IMR-90 (cell line): ENCODE measurements at regions not wholly inside any gene's neighbourhood (a gene's known extent, or its start where the extent isn't known, plus 50 kb on each side); places are given as distances from the start of the nearest gene placed in this dataset.

Source experiments
- ATAC-seq: fragments of 200-7000 bp; cut with Tn5 transposase; 2 replicates; pipeline ENCODE4 v1.9.1; 2020; ENCODE audit warnings: low read depth, mild to moderate bottlenecking, moderate library complexity
- BruUV-seq: library from RNA; stranded (reverse); fragments of 400-500 nt; replicated peaks from 2 replicates; lab custom pipeline; 2021; lab: Mats Ljungman, UMichigan
- CTCF ChIA-PET: fragments of 300-600 bp; formaldehyde crosslinking; extraction: SDS; loops from one replicate; lab custom pipeline; 2021; ENCODE audit warnings: antibody characterized with exemption; lab: Yijun Ruan, JAX
- POLR2A ChIA-PET: fragments of 300-600 bp; sonication (Branson Sonifier 250); formaldehyde crosslinking; loops from one replicate; lab custom pipeline; 2022; ENCODE audit warnings: antibody characterized with exemption; ENCODE audit not compliant: unreplicated experiment; lab: Charles Lee
- DNase-seq: peaks from one replicate; pipeline ENCODE4 v3.0.0; 2013
- H2AFZ ChIP-seq: replicated peaks from 2 replicates; pipeline ENCODE3; 2013; ENCODE audit warnings: low read length, mild to moderate bottlenecking; ENCODE audit not compliant: poor library complexity
- H2AK5ac ChIP-seq: 2 replicates; pipeline ENCODE4 v1.6.1; 2013; ENCODE audit warnings: low read depth, low read length, inconsistent platforms
- H2AK9ac ChIP-seq: replicated peaks from 2 replicates; pipeline ENCODE3; 2013; ENCODE audit warnings: mild to moderate bottlenecking, low read depth, low read length, moderate library complexity; ENCODE audit not compliant: poor library complexity
- H2BK120ac ChIP-seq: 2 replicates; pipeline ENCODE4 v1.6.1; 2013; ENCODE audit warnings: low read depth, low read length, inconsistent platforms
- H2BK15ac ChIP-seq: 3 replicates; pipeline ENCODE4 v1.6.1; 2013; ENCODE audit warnings: low read depth, low read length, inconsistent platforms
- H2BK20ac ChIP-seq: 2 replicates; pipeline ENCODE4 v1.6.1; 2013; ENCODE audit warnings: low read depth, mild to moderate bottlenecking, inconsistent platforms, low read length, moderate library complexity
- H2BK5ac ChIP-seq: 2 replicates; pipeline ENCODE4 v1.6.1; 2013; ENCODE audit warnings: mild to moderate bottlenecking, low read depth, low read length, inconsistent platforms; ENCODE audit not compliant: poor library complexity, severe bottlenecking
- H3K14ac ChIP-seq: replicated peaks from 2 replicates; pipeline ENCODE4 v1.6.1; 2013; ENCODE audit warnings: low read depth, low read length, inconsistent platforms
- H3K18ac ChIP-seq: 2 replicates; pipeline ENCODE4 v1.6.1; 2013; ENCODE audit warnings: low read depth, low read length, control low read depth
- H3K23ac ChIP-seq: 2 replicates; pipeline ENCODE4 v1.6.1; 2013; ENCODE audit warnings: low read depth, low read length, inconsistent platforms
- H3K27ac ChIP-seq: 2 replicates; pipeline ENCODE4 v1.5.1; 2013; ENCODE audit warnings: mild to moderate bottlenecking, control low read depth, low read length; ENCODE audit not compliant: insufficient read depth
- H3K27me3 ChIP-seq: 2 replicates; pipeline ENCODE4 v1.6.1; 2013; ENCODE audit warnings: low read length; ENCODE audit not compliant: control insufficient read depth, insufficient read depth
- H3K36me3 ChIP-seq: 2 replicates; pipeline ENCODE4 v1.6.1; 2013; ENCODE audit warnings: low read length, mixed read lengths; ENCODE audit not compliant: control insufficient read depth, insufficient read depth
- H3K4ac ChIP-seq: 2 replicates; pipeline ENCODE4 v1.6.1; 2013; ENCODE audit warnings: low read depth, low read length, inconsistent platforms
- H3K4me1 ChIP-seq: 2 replicates; pipeline ENCODE4 v1.6.1; 2013; ENCODE audit warnings: low read length, mixed read lengths; ENCODE audit not compliant: control insufficient read depth, insufficient read depth
- H3K4me2 ChIP-seq: 2 replicates; pipeline ENCODE4 v1.6.1; 2013; ENCODE audit warnings: low read depth, mild to moderate bottlenecking, control low read depth, low read length, moderate library complexity
- H3K4me3 ChIP-seq: 2 replicates; pipeline ENCODE4 v1.5.1; 2013; ENCODE audit warnings: low read depth, mild to moderate bottlenecking, control low read depth, low read length, moderate library complexity; ENCODE audit not compliant: insufficient read depth
- H3K56ac ChIP-seq: 2 replicates; pipeline ENCODE4 v1.6.1; 2013; ENCODE audit warnings: low read length, inconsistent platforms; ENCODE audit not compliant: insufficient read depth; ENCODE audit errors: extremely low read depth
- H3K79me1 ChIP-seq, 2 experiments: 2 replicates each; pipeline ENCODE4 v1.6.1; 2013; ENCODE audit warnings: low read length in 2 of 2, inconsistent platforms in 1 of 2, low read depth in 1 of 2
- H3K9ac ChIP-seq: 2 replicates; pipeline ENCODE4 v1.6.1; 2013; ENCODE audit warnings: low read depth, low read length, control low read depth
- H3K9me1 ChIP-seq: 2 replicates; pipeline ENCODE4 v1.6.1; 2013; ENCODE audit warnings: low read length, inconsistent platforms; ENCODE audit not compliant: insufficient read depth
- H3K9me3 ChIP-seq: 2 replicates; pipeline ENCODE4 v1.6.1; 2013; ENCODE audit warnings: low read length; ENCODE audit not compliant: control insufficient read depth, insufficient read depth
- H4K20me1 ChIP-seq: 2 replicates; pipeline ENCODE4 v1.6.1; 2013; ENCODE audit warnings: low read length, inconsistent platforms; ENCODE audit not compliant: insufficient read depth
- H4K5ac ChIP-seq: 2 replicates; pipeline ENCODE4 v1.6.1; 2013; ENCODE audit warnings: mild to moderate bottlenecking, low read depth, low read length, control low read depth
- H4K8ac ChIP-seq, 2 experiments: 2 replicates each; pipeline ENCODE4 v1.6.1; 2013; ENCODE audit warnings: low read depth in 2 of 2, low read length in 2 of 2, control low read depth in 1 of 2, inconsistent platforms in 1 of 2
- H4K91ac ChIP-seq: 2 replicates; pipeline ENCODE4 v1.6.1; 2013; ENCODE audit warnings: low read depth, low read length, inconsistent platforms; ENCODE audit not compliant: insufficient read depth
- BHLHE40 ChIP-seq: fragments of 150-350 bp; IDR thresholded peaks from 2 replicates; pipeline ENCODE4 v1.6.1; 2016; ENCODE audit warnings: mild to moderate bottlenecking, low read depth, low read length
- CEBPB ChIP-seq: IDR thresholded peaks from 2 replicates; pipeline ENCODE4 v1.6.1; 2012; ENCODE audit warnings: low read depth, low read length, improper control_type of control experiment
- CHD1 ChIP-seq: IDR thresholded peaks from 2 replicates; pipeline ENCODE4 v1.6.1; 2012; ENCODE audit warnings: low read depth, low read length, improper control_type of control experiment
- FOS ChIP-seq: fragments of 150-350 bp; IDR thresholded peaks from 2 replicates; pipeline ENCODE4 v1.6.1; 2016; ENCODE audit warnings: low read depth, low read length
- MAFK ChIP-seq: IDR thresholded peaks from 2 replicates; pipeline ENCODE4 v1.6.1; 2012; ENCODE audit warnings: low read depth, low read length, improper control_type of control experiment
- MAZ ChIP-seq: IDR thresholded peaks from 2 replicates; pipeline ENCODE4 v1.6.1; 2012; ENCODE audit warnings: low read depth, mild to moderate bottlenecking, low read length, improper control_type of control experiment, moderate library complexity, borderline replicate concordance
- MXI1 ChIP-seq: IDR thresholded peaks from 2 replicates; pipeline ENCODE4 v1.6.1; 2012; ENCODE audit warnings: low read depth, mild to moderate bottlenecking, low read length, moderate library complexity, borderline replicate concordance
- NFE2L2 ChIP-seq: fragments of 150-350 bp; IDR thresholded peaks from 2 replicates; pipeline ENCODE4 v1.6.1; 2016; ENCODE audit warnings: low read depth, mild to moderate bottlenecking, low read length
- POLR2A ChIP-seq: IDR thresholded peaks from 2 replicates; pipeline ENCODE4 v1.6.1; 2012; ENCODE audit warnings: mild to moderate bottlenecking, low read depth, low read length
- RAD21 ChIP-seq: IDR thresholded peaks from 2 replicates; pipeline ENCODE4 v1.6.1; 2012; ENCODE audit warnings: low read length, improper control_type of control experiment
- RCOR1 ChIP-seq: IDR thresholded peaks from 2 replicates; pipeline ENCODE4 v1.6.1; 2012; ENCODE audit warnings: mild to moderate bottlenecking, low read length, improper control_type of control experiment; ENCODE audit not compliant: insufficient replicate concordance
- RFX5 ChIP-seq: IDR thresholded peaks from 2 replicates; pipeline ENCODE4 v1.8.0; 2012; ENCODE audit warnings: low read depth, mild to moderate bottlenecking, low read length, moderate library complexity
- SMC3 ChIP-seq: fragments of 150-350 bp; IDR thresholded peaks from 2 replicates; pipeline ENCODE4 v1.6.1; 2016; ENCODE audit warnings: low read depth, mild to moderate bottlenecking, antibody characterized with exemption, low read length, moderate library complexity
- USF2 ChIP-seq: fragments of 150-350 bp; IDR thresholded peaks from 2 replicates; pipeline ENCODE4 v1.6.1; 2017; ENCODE audit warnings: mild to moderate bottlenecking, antibody characterized with exemption, low read length, low read depth
- WGBS, 2 experiments: methylation state at CpG; one replicate each; pipeline versions ENCODE4 v1.1.5 to v1.1.7; 2013; ENCODE audit warnings: missing lambda C conversion rate in 2 of 2; ENCODE audit not compliant: insufficient read length in 1 of 2; ENCODE audit errors: extremely low coverage in 2 of 2; 5-methylcytosine and 5-hydroxymethylcytosine counted together
- dilution Hi-C: fragments of 300-500 bp; cut with HindIII; formaldehyde crosslinking; loops from one replicate; pipeline ENCODE4 v1.14.3; 2018; ENCODE audit warnings: low sequenced_read_pairs; ENCODE audit not compliant: unreplicated experiment
- in situ Hi-C: fragments of 300-500 bp; cut with MboI; formaldehyde crosslinking; loops from 3 replicates; pipeline ENCODE4 v1.14.3; 2019; ENCODE audit warnings: low sequenced_read_pairs, inconsistent platforms, mixed read lengths
- intact Hi-C: fragments of 100-400 bp; cut with micrococcal nuclease; formaldehyde crosslinking; loops from 2 replicates; pipeline ENCODE4 v1.10.0; 2022
- TF ChIP-seq, protein P1 (sequence below): fragments of 150-350 bp; IDR thresholded peaks from 2 replicates; pipeline ENCODE4 v1.6.1; 2016; ENCODE audit warnings: low read depth, mild to moderate bottlenecking, low read length, moderate library complexity, borderline replicate concordance
- TF ChIP-seq, protein P2 (sequence below): conservative IDR thresholded peaks from 2 replicates; pipeline ENCODE4 v1.5.1; 2012; ENCODE audit warnings: mild to moderate bottlenecking, low read depth, low read length, improper control_type of control experiment

GRCh38 chr11:38274031-38274430 is 1676.0 kb upstream of the RAG2 start:
- Histone ChIP-seq H2AFZ (no peak overlapping the region), H3K14ac (no peak overlapping the region), H3K23ac (no peak overlapping the region), H3K4me2 (no peak overlapping the region), H3K9me3 (peaks cover 3% of the 10 kb centered on the region; the same call in 1 of the 2 replicates), H3K9ac (no peak overlapping the region), H3K36me3 (no peaks in the 10 kb centered on the region), H2BK20ac (no peak overlapping the region), H2BK15ac (no peak overlapping the region), H3K18ac (no peak overlapping the region), H4K91ac (no peak overlapping the region), H3K9me1 (no peaks in the 10 kb centered on the region), H4K20me1 (no peaks in the 10 kb centered on the region), H3K4me1 (no peaks in the 10 kb centered on the region), H4K5ac (no peak overlapping the region), H3K27ac (no peak overlapping the region), H3K27me3 (no peaks in the 10 kb centered on the region), H3K4me3 (no peak overlapping the region), H3K79me1 (no peaks in the 10 kb centered on the region), H3K56ac (no peak overlapping the region), H4K8ac (no peak overlapping the region), H3K4ac (no peak overlapping the region), H2AK9ac (no peak overlapping the region), H2BK5ac (no peak overlapping the region), H2BK120ac (no peak overlapping the region), H2AK5ac (no peak overlapping the region)
- WGBS, 2 experiments: no CpG with 5 or more reads among the region's 2 CpGs
- no peak for TF ChIP-seq BHLHE40
- no peak for TF ChIP-seq USF2
- TF ChIP-seq SMC3: no peak
- TF ChIP-seq, protein P1, sequence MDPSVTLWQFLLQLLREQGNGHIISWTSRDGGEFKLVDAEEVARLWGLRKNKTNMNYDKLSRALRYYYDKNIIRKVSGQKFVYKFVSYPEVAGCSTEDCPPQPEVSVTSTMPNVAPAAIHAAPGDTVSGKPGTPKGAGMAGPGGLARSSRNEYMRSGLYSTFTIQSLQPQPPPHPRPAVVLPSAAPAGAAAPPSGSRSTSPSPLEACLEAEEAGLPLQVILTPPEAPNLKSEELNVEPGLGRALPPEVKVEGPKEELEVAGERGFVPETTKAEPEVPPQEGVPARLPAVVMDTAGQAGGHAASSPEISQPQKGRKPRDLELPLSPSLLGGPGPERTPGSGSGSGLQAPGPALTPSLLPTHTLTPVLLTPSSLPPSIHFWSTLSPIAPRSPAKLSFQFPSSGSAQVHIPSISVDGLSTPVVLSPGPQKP: no peak
- TF ChIP-seq, protein P2, sequence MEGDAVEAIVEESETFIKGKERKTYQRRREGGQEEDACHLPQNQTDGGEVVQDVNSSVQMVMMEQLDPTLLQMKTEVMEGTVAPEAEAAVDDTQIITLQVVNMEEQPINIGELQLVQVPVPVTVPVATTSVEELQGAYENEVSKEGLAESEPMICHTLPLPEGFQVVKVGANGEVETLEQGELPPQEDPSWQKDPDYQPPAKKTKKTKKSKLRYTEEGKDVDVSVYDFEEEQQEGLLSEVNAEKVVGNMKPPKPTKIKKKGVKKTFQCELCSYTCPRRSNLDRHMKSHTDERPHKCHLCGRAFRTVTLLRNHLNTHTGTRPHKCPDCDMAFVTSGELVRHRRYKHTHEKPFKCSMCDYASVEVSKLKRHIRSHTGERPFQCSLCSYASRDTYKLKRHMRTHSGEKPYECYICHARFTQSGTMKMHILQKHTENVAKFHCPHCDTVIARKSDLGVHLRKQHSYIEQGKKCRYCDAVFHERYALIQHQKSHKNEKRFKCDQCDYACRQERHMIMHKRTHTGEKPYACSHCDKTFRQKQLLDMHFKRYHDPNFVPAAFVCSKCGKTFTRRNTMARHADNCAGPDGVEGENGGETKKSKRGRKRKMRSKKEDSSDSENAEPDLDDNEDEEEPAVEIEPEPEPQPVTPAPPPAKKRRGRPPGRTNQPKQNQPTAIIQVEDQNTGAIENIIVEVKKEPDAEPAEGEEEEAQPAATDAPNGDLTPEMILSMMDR: no peak
- no peak for TF ChIP-seq RCOR1
- no peak for TF ChIP-seq CEBPB
- TF ChIP-seq FOS: no peak
- TF ChIP-seq MAZ: no peak
- TF ChIP-seq NFE2L2: no peak
- TF ChIP-seq CHD1: no peak
- TF ChIP-seq MXI1: no peak
- no peak for TF ChIP-seq MAFK
- no peak for TF ChIP-seq POLR2A
- TF ChIP-seq RFX5: no peak
- TF ChIP-seq RAD21: no peak
- no TSS peak for BruUV-seq
- CTCF ChIA-PET: no interaction called here
- dilution Hi-C loops: no loop called here
- DNase-seq (no peak), ATAC-seq (no peak)
- POLR2A ChIA-PET: no interaction called here
- intact Hi-C loops: no loop called here
- in situ Hi-C loops: no loop called here
